ENCODE measurements at regions not wholly inside any gene's neighbourhood (a gene's known extent, or its start where the extent isn't known, plus 50 kb on each side); places are given as distances from the start of the nearest gene placed in this dataset.

- TF ChIP-seq CTCF (IDR thresholded peaks at IDR 0.05) (no peak), POLR2AphosphoS5 (IDR thresholded peaks at IDR 0.05) (peak in 2 of 4 donors; percentile 61 to 63)
Observed at GRCh38 chr4:66275411-66276038, 605.2 kb upstream of the EPHA5 start.
